ENCODE measurements at regions not wholly inside any gene's neighbourhood (a gene's known extent, or its start where the extent isn't known, plus 50 kb on each side); places are given as distances from the start of the nearest gene placed in this dataset.

GRCh38 chr3:5727743-5728484 is 540.4 kb downstream of the EDEM1 start:
- in situ Hi-C loops (cut with MboI; ENCODE audit: low sequenced_read_pairs), result loop anchor here (25.0 kb wide), 1 partner anchor 291 kb away; no protein-coding TSS in a partner anchor

- in situ Hi-C loops (cut with MboI; ENCODE audit: low sequenced_read_pairs), result loop anchor here (25.0 kb wide), 1 partner anchor 293 kb away; no protein-coding TSS in a partner anchor
These were observed 542.3 kb downstream of the EDEM1 start for GRCh38 chr3:5729852-5730251.

DNA sequence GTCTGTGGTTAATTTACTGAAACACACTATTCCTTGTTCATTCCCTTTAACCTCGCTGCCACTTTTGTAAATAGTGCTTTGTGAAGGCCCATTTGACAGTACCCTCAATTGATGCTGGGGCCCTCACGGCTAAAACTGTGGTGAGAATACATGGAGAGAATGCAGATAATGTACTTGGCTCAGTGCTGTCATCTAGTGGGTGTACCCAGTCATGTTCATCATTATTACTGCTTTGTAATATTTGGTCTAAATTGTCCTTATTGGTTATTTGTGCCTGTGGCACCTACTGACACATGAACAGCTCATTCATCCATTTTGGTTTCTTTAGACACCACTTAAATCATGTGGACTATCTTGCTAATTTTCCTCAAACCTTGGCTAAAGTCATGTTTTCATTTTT is 543.6 kb downstream of the EDEM1 start:
- in situ Hi-C loops (cut with MboI; ENCODE audit: low sequenced_read_pairs), result loop anchor here (25.0 kb wide), 1 partner anchor 294 kb away; no protein-coding TSS in a partner anchor

- in situ Hi-C loops (cut with MboI; ENCODE audit: low sequenced_read_pairs), result loop anchor here (25.0 kb wide), 1 partner anchor 295 kb away; no protein-coding TSS in a partner anchor
These were observed 544.6 kb downstream of the EDEM1 start for GRCh38 chr3:5732081-5732480.

- in situ Hi-C loops (cut with MboI; ENCODE audit: low sequenced_read_pairs), result loop anchor here (25.0 kb wide), 1 partner anchor 297 kb away; no protein-coding TSS in a partner anchor
These were observed 546.5 kb downstream of the EDEM1 start for GRCh38 chr3:5733995-5734394.

DNA sequence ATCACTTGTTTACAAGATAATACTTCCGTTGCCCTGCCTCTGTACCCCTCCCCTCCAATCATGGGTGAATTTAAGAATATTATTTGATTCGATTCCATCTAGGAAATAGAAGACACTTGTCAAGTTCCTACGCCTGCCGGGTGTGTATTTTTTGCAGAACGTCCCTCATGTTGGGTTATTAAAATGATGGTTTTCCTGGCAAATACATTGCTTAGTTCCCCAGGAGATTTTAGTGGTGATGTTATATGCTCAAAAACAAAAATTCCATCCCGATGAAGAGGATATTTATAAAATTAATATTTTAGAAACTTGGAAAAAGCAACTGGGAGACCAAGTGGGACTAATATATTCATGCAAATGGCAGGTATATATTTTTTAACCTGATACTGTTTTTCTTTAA is 548.4 kb downstream of the EDEM1 start:
- in situ Hi-C loops (cut with MboI; ENCODE audit: low sequenced_read_pairs), result loop anchor here (25.0 kb wide), 1 partner anchor 299 kb away; no protein-coding TSS in a partner anchor

GRCh38 chr3:5739299-5739935 is 551.9 kb downstream of the EDEM1 start:
- in situ Hi-C loops (cut with MboI; ENCODE audit: low sequenced_read_pairs), result loop anchor here (25.0 kb wide), 1 partner anchor 302 kb away; no protein-coding TSS in a partner anchor

- in situ Hi-C loops (cut with MboI; ENCODE audit: low sequenced_read_pairs), result loop anchor here (25.0 kb wide), 1 partner anchor 303 kb away; no protein-coding TSS in a partner anchor
These were observed 552.4 kb downstream of the EDEM1 start for GRCh38 chr3:5739949-5740348.

DNA sequence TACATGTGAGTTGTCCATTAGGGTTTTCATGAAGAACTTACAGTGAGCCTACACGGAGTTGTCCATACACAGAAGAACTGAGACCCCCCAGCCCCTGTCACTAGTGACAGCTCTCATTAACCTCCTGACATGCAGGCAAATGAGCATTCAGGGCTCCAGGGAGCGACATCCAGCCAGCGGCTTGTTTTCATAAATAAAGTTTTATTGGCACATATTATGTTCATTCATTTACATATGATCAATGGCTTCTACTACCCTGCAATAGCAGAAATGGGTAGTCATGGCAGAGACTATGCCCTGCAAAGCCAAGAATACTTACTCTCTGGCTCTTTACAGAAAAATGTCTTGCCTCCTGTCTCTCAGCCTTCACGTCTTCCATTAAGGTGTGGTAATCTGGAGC is 553.5 kb downstream of the EDEM1 start:
- in situ Hi-C loops (cut with MboI; ENCODE audit: low sequenced_read_pairs), result loop anchor here (25.0 kb wide), 1 partner anchor 304 kb away; no protein-coding TSS in a partner anchor

DNA sequence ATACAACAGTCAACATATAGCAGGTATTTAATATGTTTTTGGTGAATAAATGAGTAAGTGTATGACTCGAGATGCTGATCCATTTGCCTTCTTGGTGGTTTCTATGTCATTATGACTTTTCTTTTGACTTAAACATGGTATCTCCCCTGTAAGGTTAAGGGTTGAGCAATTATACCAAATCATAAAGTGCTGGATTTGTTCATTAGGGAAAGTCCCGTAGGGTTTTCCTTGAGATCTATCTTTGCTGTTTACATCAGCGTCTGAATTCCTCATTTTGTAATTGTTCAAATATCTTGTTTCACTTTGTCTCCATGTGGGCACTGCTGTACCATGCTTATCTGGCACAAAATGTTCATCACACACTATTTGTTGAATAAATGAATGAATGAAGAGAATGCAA is 562.6 kb downstream of the EDEM1 start:
- in situ Hi-C loops (cut with MboI; ENCODE audit: low sequenced_read_pairs), result no loop called here

- in situ Hi-C loops (cut with MboI; ENCODE audit: low sequenced_read_pairs), result no loop called here
These were observed 563.5 kb downstream of the EDEM1 start for GRCh38 chr3:5750874-5751640.

DNA sequence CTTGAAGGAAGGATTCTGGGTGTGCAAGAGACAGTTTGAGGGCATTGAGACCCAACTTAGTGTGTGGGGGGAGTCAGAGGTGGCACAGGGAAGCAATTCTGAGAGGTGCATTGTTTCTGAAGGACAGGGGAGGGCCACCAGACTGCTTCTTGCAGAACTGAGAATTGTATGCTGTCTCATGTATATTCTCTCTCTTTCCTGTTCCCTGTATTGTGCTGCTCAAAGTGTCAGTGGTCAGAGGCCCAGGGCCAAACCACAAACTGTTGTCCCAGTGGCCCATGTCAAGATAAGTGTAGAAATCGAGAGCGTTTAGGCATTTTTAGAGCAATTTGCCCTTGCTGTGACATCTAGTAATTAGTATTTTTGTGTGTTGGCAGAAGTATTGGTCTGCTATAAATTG is 567.1 kb downstream of the EDEM1 start:
- in situ Hi-C loops (cut with MboI; ENCODE audit: low sequenced_read_pairs), result no loop called here

DNA sequence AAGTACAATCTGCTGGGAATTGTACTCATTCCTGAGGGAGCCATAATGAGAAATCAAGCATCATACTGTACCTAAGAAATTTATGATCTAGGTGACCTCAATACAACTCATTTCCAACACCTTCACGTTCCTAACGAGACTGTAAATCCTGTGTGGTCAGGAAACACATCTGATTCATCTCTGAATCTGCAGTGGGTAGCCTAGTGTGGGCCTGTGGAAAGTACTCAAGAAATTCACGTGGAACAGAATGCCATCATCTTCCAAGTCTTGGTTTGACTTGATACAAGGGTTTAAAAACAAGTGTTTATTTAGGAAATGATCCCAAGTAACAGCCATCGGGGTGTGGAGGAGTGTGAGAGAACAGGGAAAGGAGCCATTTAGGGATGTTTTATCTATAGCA is 568.9 kb downstream of the EDEM1 start:
- in situ Hi-C loops (cut with MboI; ENCODE audit: low sequenced_read_pairs), result no loop called here

DNA sequence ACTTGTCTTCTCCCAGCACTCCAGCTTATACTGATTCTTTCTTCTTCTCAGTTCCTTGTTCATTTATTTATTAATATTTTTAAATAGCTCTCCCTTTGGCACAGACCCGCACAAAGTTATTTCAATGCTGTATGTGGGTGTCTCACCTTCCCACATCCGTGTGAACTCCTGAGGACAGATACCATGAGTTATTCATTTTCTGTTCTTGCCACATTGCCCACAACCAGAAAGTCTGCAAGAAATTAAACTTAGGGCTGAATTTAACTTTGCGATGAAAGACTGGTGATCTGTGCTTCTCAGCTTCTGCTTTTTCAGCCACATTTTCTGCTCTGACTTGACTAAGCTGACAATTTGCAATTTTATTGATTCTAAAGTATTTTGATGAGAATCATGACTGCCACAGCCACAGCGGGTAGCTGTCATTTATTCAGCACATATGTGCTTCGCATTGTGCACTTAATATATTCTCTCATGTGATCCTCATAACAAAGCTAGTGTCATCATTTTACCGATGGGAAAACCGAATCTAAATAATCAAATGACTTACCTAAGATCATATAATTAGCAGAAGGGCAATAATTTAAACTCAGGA is 569.8 kb downstream of the EDEM1 start:
- in situ Hi-C loops (cut with MboI; ENCODE audit: low sequenced_read_pairs), result no loop called here

GRCh38 chr3:5758699-5759098 is 571.2 kb downstream of the EDEM1 start:
- in situ Hi-C loops (cut with MboI; ENCODE audit: low sequenced_read_pairs), result no loop called here

GRCh38 chr3:5762506-5762905 is 575.0 kb downstream of the EDEM1 start:
- in situ Hi-C loops (cut with MboI; ENCODE audit: low sequenced_read_pairs), result no loop called here

DNA sequence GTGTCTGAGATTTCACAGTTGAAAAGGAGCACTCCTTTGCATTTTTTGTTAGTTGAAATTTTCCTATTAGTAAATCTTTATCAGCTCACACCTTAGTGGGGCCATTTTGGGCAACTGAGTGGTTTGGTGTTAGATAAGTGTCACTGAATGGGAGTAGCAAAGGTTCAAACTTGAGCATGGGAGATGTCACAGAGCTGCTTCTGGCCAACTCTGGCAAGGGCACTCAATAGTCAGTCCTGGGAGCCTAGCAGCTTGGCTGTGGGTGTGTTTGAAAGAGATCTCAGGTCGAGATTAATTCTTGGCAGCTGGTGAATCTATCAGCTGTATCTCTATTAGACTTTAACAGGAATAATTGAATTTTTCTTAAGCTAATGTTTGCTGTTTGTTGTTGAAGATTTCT is 579.3 kb downstream of the EDEM1 start:
- in situ Hi-C loops (cut with MboI; ENCODE audit: low sequenced_read_pairs), result no loop called here

GRCh38 chr3:5767304-5767703 is 579.8 kb downstream of the EDEM1 start:
- in situ Hi-C loops (cut with MboI; ENCODE audit: low sequenced_read_pairs), result no loop called here

- in situ Hi-C loops (cut with MboI; ENCODE audit: low sequenced_read_pairs), result no loop called here
These were observed 580.9 kb downstream of the EDEM1 start for GRCh38 chr3:5768281-5768945.

- in situ Hi-C loops (cut with MboI; ENCODE audit: low sequenced_read_pairs), result no loop called here
These were observed 582.3 kb downstream of the EDEM1 start for GRCh38 chr3:5769825-5770224.
